HG02588 (cell line): ENCODE measurements at regions not wholly inside any gene's neighbourhood (a gene's known extent, or its start where the extent isn't known, plus 50 kb on each side); places are given as distances from the start of the nearest gene placed in this dataset.

ENCODE experiments used
- ATAC-seq: cut with Tn5 transposase; IDR thresholded peaks from one replicate; pipeline ENCODE4 v1.9.1; 2021; ENCODE audit warnings: mild to moderate bottlenecking, moderate library complexity; ENCODE audit not compliant: unreplicated experiment

DNA sequence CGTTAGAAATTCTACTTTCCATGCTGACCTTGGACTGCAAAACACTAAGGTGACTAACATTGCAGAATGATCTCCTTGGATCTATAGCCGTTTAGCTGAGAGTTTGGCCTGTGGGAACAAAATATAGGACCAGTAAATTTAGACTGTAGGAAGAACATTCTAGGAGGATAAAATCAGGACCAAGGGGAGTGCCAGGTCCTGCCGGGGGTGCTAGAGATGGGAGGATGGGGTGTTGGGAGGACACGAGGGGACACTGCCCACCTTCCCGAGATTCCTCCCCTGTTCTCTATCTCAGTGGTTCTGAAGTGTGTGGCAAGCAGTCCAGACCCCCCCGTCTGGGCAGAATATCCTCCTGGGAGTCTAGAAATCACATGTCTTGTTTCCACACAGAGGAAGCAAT is 445.2 kb downstream of the ZSWIM6 start:
- no peak for ATAC-seq

DNA sequence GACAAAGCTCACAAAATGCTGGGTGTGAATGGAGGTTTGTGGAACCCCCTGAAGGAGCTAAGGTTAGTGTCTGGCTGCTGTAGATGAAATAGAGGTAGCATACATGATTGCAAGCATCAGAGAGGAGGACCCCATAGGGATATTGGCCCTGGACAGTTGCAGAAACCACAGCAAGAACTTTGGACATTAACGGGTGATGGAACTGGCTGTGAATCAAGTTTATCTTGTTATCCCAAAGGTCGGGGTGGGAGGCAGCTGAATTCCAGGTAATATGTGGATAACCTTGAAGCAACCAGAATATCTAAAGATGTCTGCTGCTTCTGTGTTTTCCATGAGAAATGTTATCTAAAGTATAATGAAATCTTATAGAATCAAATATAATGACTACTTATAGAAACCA is 447.7 kb downstream of the ZSWIM6 start:
- no peak for ATAC-seq

DNA sequence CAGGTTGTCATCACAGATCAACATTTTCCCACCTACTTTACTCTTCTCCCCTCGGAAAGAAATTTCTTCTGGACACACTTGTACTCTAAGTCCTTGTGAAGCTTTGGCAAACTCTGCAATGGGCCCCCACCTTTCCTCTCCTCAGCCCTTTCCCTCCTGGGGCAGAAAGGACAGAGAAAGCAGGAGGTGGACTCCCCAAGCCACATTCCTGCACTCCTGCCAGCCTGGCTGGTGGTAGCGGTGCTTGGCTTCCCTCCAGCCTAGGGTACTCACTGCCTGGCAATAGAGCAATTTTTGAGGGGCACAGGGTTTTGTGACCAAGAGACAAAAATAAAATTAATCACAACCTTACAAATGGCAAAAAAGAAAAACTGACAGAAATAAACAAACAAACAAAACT is 451.4 kb downstream of the ZSWIM6 start:
- no peak for ATAC-seq

DNA sequence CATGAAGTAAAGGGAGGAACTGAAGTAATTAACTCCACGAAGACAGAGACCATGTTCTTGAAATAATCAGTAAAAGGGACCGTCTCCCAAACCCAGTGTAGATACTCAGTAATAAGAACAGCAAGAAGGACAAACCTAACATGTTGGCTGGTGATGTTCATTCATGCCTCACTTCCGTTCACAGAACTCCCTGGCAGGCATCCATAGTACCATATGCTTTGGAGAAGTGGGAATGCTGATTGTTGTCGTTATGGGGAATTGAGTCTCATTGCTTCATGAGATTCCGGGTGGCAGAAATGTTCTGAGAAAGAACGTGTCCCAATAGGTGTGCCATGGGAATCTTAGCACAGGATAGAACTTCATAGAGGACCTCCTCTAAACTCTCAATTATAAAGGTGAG is 452.3 kb downstream of the ZSWIM6 start:
- no peak for ATAC-seq

DNA sequence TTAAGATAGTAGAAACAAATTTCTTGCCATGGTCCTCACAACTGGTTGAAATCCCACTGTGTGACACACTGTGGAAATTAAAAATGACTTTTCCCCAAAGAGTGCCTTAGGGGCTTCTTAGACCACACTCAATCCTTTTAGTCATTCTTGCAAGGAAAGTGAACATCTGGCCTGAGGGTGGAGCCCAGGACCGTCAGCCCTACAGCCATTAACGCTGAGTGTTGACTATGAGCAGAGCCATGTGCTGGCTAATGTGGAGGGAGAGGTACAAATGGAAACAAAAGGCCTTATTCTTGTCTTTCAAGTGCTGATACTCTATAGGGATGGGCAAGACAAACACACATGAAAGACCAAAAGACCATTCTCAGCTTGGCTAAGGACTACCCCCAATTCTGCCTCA is 456.5 kb downstream of the ZSWIM6 start:
- ATAC-seq, result no peak

DNA sequence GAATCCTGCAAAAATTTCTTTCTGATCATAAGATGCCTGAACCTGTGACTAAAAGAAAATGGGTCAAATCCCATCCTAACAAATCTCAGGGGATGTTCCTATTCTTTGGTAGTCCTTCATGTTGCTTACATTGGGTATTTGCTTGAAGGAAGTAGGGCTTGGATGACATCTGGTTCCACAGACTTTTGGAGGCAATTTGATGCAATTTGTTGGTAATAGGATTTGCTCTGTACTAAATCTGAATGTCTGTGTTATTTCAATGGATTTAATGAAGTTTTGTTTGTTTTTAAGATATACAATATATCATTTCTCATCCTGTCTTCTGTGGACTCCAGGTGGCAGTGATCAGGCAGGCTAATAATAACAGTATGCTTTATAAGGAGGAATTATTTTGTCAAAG is 457.9 kb downstream of the ZSWIM6 start:
- no peak for ATAC-seq

DNA sequence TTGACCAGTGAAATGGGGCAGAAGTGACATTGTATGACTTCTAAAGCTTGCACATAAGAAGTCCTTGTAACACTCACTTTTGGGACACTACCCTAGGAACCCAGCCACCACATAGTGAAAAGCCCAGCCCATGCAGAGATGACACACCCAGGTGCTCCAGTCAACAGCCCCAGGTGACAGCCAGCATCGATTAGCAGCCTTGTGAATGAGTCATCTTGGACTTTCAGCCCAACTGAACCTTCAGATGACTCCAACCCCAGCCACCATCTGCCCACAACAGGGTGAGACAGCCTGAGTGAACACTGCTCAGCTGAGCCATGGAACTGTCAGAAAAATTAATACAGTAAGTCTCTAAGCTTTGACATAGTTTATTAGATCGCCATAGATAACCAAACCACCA is 458.6 kb downstream of the ZSWIM6 start:
- ATAC-seq, result peak; percentile 94

DNA sequence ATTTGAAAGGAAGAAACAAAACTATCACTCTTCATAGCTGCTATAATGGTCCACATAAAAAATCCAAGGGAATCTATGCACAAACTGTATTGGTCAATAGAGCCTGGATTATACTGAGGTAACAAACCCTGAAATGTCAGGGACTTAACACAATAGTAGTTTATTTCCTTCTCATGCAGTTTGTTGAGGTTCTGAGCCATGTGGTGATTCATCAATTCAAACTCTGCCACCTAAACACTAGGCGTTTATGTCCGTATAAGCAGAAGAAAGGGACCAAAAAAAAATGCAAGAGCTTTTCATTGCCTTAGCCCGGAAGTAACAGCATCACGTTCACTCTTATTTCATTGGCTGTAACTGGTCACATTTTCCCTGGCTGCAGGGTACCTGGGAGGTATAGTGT is 464.7 kb downstream of the ZSWIM6 start:
- no peak for ATAC-seq

DNA sequence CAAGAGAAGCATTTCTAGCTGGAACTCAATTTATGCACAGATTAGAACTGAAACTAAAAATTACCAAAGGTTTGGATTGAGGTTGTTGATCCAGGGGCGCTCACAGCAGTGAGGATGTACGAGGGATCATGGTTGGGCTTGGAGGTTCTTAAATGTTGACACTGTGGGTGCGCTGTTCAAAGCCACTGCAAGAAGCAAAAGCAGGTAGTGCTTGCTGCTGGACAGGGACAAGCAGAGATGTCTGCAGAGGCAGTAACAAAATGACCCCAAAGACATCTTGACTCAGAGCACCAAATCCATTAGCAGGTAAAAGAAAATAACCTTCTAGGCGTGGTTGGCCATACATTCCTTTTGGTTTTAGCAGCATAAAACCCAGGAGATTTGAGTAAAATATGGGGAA is 468.4 kb downstream of the ZSWIM6 start:
- ATAC-seq, result no peak

DNA sequence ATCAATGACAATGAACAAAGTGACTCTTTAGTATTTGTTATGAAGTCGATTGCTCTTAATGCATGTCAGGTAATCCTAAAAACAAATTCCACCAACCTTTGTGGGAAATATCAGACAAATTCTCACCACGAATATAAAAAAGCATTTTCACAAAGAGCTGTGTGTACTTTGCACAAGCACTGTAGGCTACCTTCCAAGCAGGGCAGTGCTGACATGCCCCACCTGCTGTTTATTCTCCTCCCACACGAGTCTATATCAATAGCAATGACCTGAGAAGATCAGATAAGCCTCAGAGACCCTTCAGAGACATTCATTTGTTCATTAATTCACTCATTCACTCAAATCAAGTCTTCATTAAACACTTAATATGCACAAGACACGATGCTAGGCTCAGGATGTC is 469.1 kb downstream of the ZSWIM6 start:
- ATAC-seq, result no peak

DNA sequence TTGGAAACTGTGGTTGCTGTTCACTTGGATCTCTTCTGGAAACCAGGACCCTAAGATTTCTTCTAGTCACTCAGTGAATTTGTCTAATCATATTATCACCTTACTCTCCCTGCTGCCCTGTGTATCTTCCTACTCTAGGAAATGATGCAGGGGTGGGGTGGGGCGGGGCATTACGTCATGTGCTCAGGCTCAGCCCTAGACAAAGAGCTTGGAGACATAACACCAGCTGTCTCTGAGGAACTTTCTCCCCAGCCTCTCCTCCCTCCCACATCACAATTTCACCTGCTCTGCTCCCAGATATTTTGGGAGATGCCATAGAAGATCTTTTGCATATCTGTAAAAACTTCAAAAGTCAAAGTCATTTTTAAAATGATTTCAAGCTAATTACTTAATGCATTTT is 470.4 kb downstream of the ZSWIM6 start:
- no peak for ATAC-seq

DNA sequence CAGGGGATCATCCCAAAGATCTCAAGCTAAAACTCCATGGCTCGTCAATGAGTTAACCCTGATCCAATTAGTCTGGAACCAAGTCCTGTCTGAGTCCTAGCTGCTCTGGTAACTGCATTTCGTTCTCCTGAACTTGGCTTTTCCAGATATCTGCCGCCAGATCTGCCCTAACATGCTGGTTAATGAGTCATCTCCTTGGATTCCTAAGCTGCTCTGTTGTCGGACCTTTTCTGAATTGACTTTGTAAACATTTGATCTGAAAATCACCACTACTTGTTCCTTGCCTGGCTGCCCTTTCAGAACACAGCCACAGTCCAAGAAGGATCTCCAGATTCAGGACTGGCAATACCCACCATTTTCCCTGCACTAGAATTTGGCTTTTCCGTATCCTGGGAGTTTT is 473.0 kb downstream of the ZSWIM6 start:
- no peak for ATAC-seq

DNA sequence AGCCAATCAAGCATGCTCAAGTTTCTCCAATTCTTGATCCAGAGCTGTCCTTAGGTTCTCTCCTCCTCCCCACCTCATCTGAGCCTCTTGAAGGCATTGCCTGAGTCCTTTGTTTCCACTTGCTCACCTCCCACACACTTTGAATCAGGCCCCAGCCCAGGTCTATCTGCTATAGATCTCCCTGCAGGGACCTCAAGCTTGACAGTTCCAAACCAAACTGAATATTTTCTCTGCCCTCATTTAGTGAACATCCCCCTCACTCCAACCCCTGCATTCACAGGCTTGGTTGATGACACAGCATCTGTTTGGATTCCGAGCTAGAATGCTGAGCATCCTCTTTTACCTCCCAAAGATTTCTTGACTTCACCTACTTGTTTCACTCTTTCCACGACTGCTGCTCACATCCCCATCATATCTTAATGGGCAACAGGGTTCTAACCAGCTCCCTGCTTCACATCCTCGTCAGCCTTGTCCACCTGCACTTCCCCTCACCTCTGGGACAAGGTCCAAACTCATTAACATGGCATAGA is 474.5 kb downstream of the ZSWIM6 start:
- no peak for ATAC-seq

DNA sequence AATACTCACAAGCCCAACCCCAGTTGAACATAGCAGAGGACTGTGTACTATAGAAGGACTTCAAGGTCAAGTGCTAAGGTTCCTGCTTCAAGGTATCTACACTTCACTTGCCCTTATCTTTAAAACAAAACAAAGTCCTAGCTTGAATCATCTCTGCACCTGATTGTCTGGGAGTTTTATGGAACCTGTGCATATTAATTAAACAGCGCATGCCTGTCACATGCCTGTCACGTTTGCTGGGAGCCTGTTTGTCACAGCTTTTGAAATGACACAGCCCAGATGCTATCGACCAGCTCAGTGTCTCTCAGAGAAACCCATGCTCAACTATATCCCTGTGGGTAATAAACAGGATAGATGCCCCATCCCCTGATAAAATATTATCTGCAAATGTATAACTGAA is 476.0 kb downstream of the ZSWIM6 start:
- ATAC-seq, result no peak

DNA sequence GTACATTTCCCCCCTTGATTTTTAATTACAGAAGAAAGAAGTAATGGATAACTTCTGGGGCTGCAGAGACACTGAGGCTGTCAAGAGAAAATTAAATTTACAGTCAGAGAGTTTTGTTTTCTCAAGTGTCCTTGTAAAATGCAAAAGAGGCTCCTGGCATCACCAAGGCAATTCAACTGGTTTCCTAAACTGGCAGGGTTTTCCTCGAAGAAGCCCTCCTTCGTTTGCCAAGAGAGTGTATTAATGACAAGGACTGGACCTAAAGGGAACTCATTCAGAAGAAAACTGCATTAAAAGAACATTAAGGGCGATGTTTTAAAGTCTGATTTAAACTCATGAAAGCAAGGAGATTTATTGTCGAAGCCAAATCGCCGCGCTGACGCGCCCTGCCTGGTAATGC is 476.9 kb downstream of the ZSWIM6 start:
- no peak for ATAC-seq

DNA sequence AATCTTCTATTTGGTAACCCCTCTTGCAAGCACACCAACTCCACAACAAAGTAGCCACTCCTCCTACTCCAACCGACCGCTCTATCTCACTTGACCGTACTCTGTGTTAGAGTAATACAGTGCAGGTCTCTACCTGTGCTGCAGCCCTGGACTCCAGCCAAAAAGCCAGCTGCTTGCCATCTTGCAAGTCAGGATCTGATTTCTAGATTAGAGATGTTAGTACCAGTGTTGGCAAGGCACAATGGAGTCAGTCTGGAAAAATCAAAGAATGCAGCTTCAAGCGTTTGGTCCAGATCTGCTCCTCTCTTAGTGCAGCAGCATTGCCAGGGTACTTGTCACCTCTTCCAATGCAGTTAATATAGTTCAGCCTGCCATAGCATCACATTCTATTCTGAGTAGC is 477.6 kb downstream of the ZSWIM6 start:
- no peak for ATAC-seq

DNA sequence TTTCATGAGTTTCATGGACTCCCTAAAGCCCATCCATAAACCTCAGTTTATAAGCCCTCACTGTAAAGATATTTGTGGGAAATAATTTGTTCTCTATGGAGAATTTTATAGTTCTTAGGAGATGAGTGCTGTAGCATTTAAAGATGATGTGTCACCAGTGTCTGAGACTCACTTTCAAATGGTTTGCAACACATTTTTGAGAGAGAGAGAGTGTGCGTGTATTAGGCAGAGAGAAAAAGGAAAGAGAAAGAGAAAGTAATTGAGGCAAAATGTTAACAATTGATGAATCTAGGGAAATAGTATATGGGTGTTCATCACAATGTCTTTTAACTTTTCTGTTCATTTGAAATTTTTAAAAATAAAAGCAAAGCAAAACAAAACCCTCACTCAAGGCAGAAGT is 479.0 kb downstream of the ZSWIM6 start:
- no peak for ATAC-seq

DNA sequence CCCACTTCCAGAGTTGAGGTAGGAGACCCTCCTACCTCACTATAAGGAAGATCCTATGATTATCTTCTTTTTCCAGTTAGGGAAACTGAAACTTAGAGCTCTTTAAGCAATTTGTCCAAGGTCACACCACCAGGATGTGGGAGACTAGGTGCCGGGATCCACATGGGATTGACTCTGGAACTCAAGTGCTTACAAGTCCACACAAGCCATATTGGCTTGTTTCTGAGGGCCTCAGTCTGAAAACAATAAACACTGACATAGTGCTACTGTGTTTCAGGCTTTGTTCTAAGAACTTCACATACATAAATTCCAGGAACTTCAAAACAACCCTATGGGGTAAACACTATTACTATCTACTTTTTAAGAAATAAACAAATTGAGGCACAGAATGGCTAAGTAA is 481.3 kb downstream of the ZSWIM6 start:
- ATAC-seq, result no peak

DNA sequence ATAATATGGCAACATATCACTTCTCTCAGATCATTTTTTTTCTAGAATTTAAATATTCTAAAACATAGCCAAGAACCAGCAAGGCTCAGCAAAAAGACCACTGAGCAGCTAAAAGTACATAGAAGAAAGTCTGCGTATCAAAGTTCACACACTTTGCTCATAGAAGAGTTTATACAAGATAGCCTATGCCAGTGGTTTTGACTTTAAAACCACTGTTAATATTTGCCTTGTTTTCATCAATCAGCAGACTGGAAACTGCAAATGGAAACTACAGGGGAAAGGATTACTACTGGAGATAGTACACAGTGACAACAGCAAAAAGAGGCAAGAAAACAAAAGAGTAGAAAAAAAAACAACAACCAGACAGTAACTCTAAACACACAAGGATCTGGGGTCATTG is 483.3 kb downstream of the ZSWIM6 start:
- ATAC-seq, result no peak

DNA sequence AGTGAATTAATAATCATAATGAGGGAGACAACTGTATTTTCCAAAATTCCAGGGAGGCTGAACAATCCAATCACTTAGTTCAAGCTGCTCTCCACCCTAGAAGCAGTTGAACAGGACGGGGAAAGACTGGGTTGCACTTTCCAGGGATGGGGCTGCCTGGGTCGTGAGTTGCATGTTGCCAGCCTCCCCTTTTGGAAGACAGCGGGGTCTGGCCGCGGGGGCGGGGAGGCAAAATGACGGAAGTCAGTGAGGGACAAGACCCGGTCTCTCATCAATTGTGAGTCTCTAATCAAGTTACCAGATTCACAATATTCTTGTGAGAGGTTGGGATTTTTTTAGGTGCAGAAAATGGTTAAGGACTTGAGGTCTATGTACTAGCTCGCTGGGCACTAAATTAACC is 484.1 kb downstream of the ZSWIM6 start:
- ATAC-seq, result no peak

DNA sequence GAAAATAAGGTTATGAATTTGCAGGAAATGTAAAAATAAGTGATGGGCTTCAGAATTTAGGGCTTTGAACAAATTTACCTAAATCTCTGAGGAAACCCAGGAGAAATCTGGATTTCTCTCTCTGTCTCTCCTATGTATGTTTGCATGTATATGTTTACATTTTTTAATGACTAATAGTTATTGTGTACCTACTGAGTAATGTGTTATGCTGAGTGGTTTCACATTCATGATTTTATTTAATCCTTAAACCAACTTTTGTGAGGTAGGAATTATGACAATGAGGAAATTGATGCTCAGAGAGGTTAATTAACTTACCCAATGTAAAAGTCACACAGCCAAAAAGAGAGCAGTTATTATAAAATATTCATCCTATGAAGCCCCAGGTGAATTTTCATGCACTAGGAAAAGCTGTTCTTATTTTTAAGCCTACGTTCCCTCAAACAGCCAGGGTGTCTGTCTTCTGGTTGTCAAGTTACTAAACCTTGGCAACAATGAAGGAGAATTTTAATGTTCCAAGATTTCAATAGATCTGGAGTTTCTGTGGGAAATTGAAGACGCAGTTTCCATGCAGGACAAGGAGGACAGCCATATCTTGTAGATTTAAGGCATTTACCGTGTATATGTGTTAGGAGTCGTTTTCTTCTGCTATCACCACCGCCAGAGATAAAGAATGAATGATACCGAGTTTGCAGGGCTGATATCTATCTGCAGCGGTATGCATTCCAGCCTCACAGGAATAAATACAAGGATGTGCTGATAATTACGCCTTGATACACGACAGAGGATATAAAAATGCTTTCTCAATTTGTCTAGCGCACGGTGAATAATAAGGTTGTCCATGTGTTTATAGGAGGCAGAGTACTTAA is 484.8 kb downstream of the ZSWIM6 start:
- no peak for ATAC-seq

DNA sequence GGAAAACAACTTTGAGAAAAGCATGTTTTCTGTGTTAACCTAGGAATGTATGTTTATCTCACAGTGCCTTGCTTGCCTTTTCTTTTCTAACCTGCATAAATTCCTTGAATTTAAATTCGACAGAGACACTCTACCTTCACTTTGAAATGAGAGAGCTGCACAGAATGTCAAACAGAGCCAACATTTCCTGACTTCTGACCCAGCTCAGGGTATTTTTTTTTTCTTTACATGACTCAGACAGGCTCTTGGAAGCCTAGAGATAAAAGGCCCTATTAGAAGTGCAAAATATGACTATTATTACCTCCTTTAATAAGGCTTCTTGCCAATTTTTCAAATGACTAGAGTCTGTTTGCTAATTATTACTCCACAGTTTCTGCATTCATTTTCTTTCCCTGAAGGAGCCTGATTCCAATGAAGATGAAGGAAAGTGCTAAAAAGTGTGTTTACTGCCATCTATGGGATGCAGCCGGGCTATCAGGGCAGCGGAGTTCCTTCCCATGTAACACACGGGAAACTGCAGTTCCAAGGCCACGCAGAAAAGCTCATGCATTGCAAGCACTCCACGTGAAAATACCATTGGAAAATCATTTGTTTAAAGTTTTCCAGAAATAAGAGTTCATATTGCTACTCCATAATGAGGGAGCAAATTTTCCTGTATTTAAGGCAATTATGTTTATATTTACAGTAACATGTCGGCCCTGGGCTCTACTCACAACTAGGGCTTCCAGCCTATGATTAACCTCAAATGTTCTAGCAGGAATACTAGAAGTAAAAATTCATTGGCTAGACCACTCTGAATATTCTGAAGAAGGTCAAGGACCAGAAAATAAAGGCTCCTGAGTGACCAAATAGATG is 485.6 kb downstream of the ZSWIM6 start:
- no peak for ATAC-seq
